PFSK-1 (cell line): ENCODE measurements at regions not wholly inside any gene's neighbourhood (a gene's known extent, or its start where the extent isn't known, plus 50 kb on each side); places are given as distances from the start of the nearest gene placed in this dataset.

Experiments used
- POLR2AphosphoS5 ChIP-seq: IDR thresholded peaks from 2 replicates; pipeline ENCODE4 v1.6.1; 2012; ENCODE audit warnings: low read depth, mild to moderate bottlenecking, control low read depth, low read length, moderate library complexity
- SIN3A ChIP-seq: IDR thresholded peaks from 2 replicates; pipeline ENCODE4 v1.6.1; 2012; ENCODE audit warnings: mild to moderate bottlenecking, low read length, moderate library complexity, borderline replicate concordance; ENCODE audit not compliant: insufficient read depth
- TAF1 ChIP-seq: IDR thresholded peaks from 2 replicates; pipeline ENCODE4 v1.6.1; 2012; ENCODE audit warnings: low read length, control low read depth, borderline replicate concordance; ENCODE audit not compliant: insufficient read depth
- TF ChIP-seq, protein P1 (sequence below), 2 experiments: IDR thresholded peaks; 2 replicates each; pipeline versions ENCODE4 v1.6.1 to v1.8.0; 2011 to 2012; ENCODE audit warnings: low read depth in 2 of 2, low read length in 2 of 2, control low read depth in 1 of 2, inconsistent platforms in 1 of 2, mild to moderate bottlenecking in 1 of 2, moderate library complexity in 1 of 2; ENCODE audit not compliant: insufficient read depth in 1 of 2

DNA sequence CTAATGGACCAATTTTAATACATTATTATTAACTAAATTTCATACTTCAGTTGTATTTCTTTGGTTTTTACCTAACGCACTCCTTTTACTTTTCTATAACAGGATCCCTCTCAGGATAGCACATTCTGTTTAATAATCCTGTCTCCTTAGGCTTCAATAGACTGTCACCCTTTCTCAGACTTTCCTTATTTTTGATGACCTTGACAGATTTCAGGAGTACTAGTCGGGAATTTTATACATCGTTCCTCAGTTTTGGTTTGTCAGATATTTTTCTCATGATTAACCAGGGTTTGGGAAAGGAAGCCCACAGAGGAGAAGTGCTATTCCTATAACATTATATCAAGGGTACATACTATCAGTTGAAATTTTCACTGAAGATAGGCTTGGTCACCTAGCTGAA is 768.0 kb upstream of the GJE1 start:
- TF ChIP-seq, protein P1, sequence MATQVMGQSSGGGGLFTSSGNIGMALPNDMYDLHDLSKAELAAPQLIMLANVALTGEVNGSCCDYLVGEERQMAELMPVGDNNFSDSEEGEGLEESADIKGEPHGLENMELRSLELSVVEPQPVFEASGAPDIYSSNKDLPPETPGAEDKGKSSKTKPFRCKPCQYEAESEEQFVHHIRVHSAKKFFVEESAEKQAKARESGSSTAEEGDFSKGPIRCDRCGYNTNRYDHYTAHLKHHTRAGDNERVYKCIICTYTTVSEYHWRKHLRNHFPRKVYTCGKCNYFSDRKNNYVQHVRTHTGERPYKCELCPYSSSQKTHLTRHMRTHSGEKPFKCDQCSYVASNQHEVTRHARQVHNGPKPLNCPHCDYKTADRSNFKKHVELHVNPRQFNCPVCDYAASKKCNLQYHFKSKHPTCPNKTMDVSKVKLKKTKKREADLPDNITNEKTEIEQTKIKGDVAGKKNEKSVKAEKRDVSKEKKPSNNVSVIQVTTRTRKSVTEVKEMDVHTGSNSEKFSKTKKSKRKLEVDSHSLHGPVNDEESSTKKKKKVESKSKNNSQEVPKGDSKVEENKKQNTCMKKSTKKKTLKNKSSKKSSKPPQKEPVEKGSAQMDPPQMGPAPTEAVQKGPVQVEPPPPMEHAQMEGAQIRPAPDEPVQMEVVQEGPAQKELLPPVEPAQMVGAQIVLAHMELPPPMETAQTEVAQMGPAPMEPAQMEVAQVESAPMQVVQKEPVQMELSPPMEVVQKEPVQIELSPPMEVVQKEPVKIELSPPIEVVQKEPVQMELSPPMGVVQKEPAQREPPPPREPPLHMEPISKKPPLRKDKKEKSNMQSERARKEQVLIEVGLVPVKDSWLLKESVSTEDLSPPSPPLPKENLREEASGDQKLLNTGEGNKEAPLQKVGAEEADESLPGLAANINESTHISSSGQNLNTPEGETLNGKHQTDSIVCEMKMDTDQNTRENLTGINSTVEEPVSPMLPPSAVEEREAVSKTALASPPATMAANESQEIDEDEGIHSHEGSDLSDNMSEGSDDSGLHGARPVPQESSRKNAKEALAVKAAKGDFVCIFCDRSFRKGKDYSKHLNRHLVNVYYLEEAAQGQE (IDR thresholded peaks at IDR 0.05; ENCODE audit: insufficient read depth in 1 of 2, low read depth in 2 of 2, low read length in 2 of 2), result no peak
- TF ChIP-seq TAF1, result no peak
- TF ChIP-seq POLR2AphosphoS5, result no peak
- TF ChIP-seq SIN3A, result no peak
